DOHH2 (cell line): ENCODE measurements at regions not wholly inside any gene's neighbourhood (a gene's known extent, or its start where the extent isn't known, plus 50 kb on each side); places are given as distances from the start of the nearest gene placed in this dataset.

Experiments
- H3F3A ChIP-seq: fragments of 200-600 bp; sonication (generic), shearing (Covaris generic); 2 replicates; pipeline ENCODE4 v1.6.0; 2016; ENCODE audit warnings: antibody characterized with exemption, mild to moderate bottlenecking; ENCODE audit not compliant: control insufficient read depth, insufficient read depth
- H3K27ac ChIP-seq: fragments of 200-600 bp; sonication (generic); 2 replicates; pipeline ENCODE4 v1.5.1; 2014; ENCODE audit warnings: low read depth, mild to moderate bottlenecking, low read length, moderate library complexity
- H3K27me3 ChIP-seq: fragments of 200-600 bp; sonication (generic); 2 replicates; pipeline ENCODE4 v1.6.1; 2014; ENCODE audit warnings: mild to moderate bottlenecking, low read length, mixed read lengths; ENCODE audit not compliant: control insufficient read depth
- H3K36me3 ChIP-seq: fragments of 200-600 bp; sonication (generic); 2 replicates; pipeline ENCODE4 v1.6.1; 2014; ENCODE audit warnings: mild to moderate bottlenecking, low read length, moderate library complexity, mixed read lengths; ENCODE audit not compliant: control insufficient read depth
- H3K4me1 ChIP-seq: fragments of 200-600 bp; sonication (generic); 2 replicates; pipeline ENCODE4 v1.6.1; 2014; ENCODE audit warnings: mild to moderate bottlenecking, low read length, mixed read lengths; ENCODE audit not compliant: control insufficient read depth
- H3K4me2 ChIP-seq: fragments of 200-600 bp; sonication (generic); 2 replicates; pipeline ENCODE4 v1.6.0; 2014; ENCODE audit warnings: mild to moderate bottlenecking, low read length, moderate library complexity
- H3K4me3 ChIP-seq: fragments of 200-600 bp; sonication (generic); 2 replicates; pipeline ENCODE4 v1.5.1; 2014; ENCODE audit warnings: mild to moderate bottlenecking, low read length, mixed read lengths
- H3K79me2 ChIP-seq: fragments of 200-600 bp; sonication (generic); 2 replicates; pipeline ENCODE4 v1.6.1; 2014; ENCODE audit warnings: mild to moderate bottlenecking, low read length, mixed read lengths; ENCODE audit not compliant: control insufficient read depth
- H3K9me2 ChIP-seq: fragments of 200-600 bp; sonication (generic); replicated peaks from 2 replicates; pipeline ENCODE4 v1.6.1; 2014; ENCODE audit warnings: mild to moderate bottlenecking, low read length, mixed read lengths; ENCODE audit not compliant: control insufficient read depth
- H3K9me3 ChIP-seq: fragments of 200-600 bp; sonication (generic); 2 replicates; pipeline ENCODE4 v1.6.1; 2014; ENCODE audit warnings: antibody characterized with exemption, low read length, mixed read lengths; ENCODE audit not compliant: control insufficient read depth, insufficient read depth
- H4K20me1 ChIP-seq: fragments of 200-600 bp; sonication (generic); 2 replicates; pipeline ENCODE4 v1.6.0; 2014; ENCODE audit warnings: low read depth, mild to moderate bottlenecking, antibody characterized with exemption, low read length, moderate library complexity; ENCODE audit not compliant: control insufficient read depth, insufficient read depth
- CTCF ChIP-seq: fragments of 200-600 bp; sonication (generic); IDR thresholded peaks from one replicate; pipeline ENCODE4 v1.5.1; 2014; ENCODE audit warnings: antibody characterized with exemption, mild to moderate bottlenecking, low read depth, low read length; ENCODE audit not compliant: poor library complexity, severe bottlenecking
- EZH2phosphoT487 ChIP-seq: fragments of 200-600 bp; sonication (generic); IDR thresholded peaks from 2 replicates; pipeline ENCODE4 v1.6.1; 2017; ENCODE audit warnings: borderline replicate concordance, mild to moderate bottlenecking, antibody characterized with exemption, low read length, moderate library complexity, mixed read lengths

- Histone ChIP-seq H3K9me3 (no peaks in the 10 kb centered on the region; the same call in none of the 2 replicates), H3K27me3 (no peaks in the 10 kb centered on the region), H4K20me1 (no peaks in the 10 kb centered on the region), H3K4me2 (no peak overlapping the region), H3K4me3 (no peak overlapping the region), H3K4me1 (no peaks in the 10 kb centered on the region), H3K79me2 (no peaks in the 10 kb centered on the region), H3F3A (no peaks in the 10 kb centered on the region), H3K27ac (no peak overlapping the region), H3K36me3 (no peaks in the 10 kb centered on the region), H3K9me2 (no peaks in the 10 kb centered on the region)
- TF ChIP-seq EZH2phosphoT487 (no peak), CTCF (no peak)
Measured at GRCh38 chr10:132994185-132994796, 51.9 kb upstream of the CFAP46 start.

GRCh38 chr10:132993271-132994184, 51.2 kb upstream of the CFAP46 start:
- Histone ChIP-seq H3K9me2 (no peaks in the 10 kb centered on the region), H4K20me1 (no peaks in the 10 kb centered on the region), H3F3A (no peaks in the 10 kb centered on the region), H3K9me3 (no peaks in the 10 kb centered on the region; the same call in none of the 2 replicates), H3K27ac (no peak overlapping the region), H3K4me2 (no peak overlapping the region), H3K27me3 (no peaks in the 10 kb centered on the region), H3K79me2 (no peaks in the 10 kb centered on the region), H3K36me3 (no peaks in the 10 kb centered on the region), H3K4me1 (no peaks in the 10 kb centered on the region), H3K4me3 (no peak overlapping the region)
- no peak for TF ChIP-seq CTCF
- no peak for TF ChIP-seq EZH2phosphoT487

- H3K79me2 ChIP-seq: no peaks in the 10 kb centered on the region
- no peak overlapping the region for H3K4me3 ChIP-seq
- no peaks in the 10 kb centered on the region; the same call in none of the 2 replicates for H3K9me3 ChIP-seq
- no peaks in the 10 kb centered on the region for H3K9me2 ChIP-seq
- no peaks in the 10 kb centered on the region for H3K27me3 ChIP-seq
- TF ChIP-seq CTCF (no peak), EZH2phosphoT487 (no peak)
- H4K20me1 ChIP-seq: no peaks in the 10 kb centered on the region
- no peaks in the 10 kb centered on the region for H3K4me1 ChIP-seq
- H3K36me3 ChIP-seq: no peaks in the 10 kb centered on the region
- no peaks in the 10 kb centered on the region for H3F3A ChIP-seq
- no peak overlapping the region for H3K27ac ChIP-seq
- no peak overlapping the region for H3K4me2 ChIP-seq
Measured at GRCh38 chr10:132992433-132993215, 50.3 kb upstream of the CFAP46 start.
